Trophoblast cell (in vitro differentiated cells and primary cell): ENCODE measurements at regions not wholly inside any gene's neighbourhood (a gene's known extent, or its start where the extent isn't known, plus 50 kb on each side); places are given as distances from the start of the nearest gene placed in this dataset.
A peak's percentile ranks its signal among the peaks of the same experiment; 100 is the strongest.

ENCODE experiments used
- DNase-seq, 2 donors: peaks; one replicate each; pipeline ENCODE4 v3.0.0-alpha.2; 2016
- H2AFZ ChIP-seq: 2 replicates; pipeline ENCODE4 v1.6.1; 2013; ENCODE audit warnings: low read length, moderate library complexity, mild to moderate bottlenecking; ENCODE audit not compliant: insufficient read depth, poor library complexity
- H2AK5ac ChIP-seq: 2 replicates; pipeline ENCODE4 v1.6.1; 2013; ENCODE audit warnings: mild to moderate bottlenecking, low read length
- H2BK120ac ChIP-seq: 2 replicates; pipeline ENCODE4 v1.6.1; 2013; ENCODE audit warnings: low read length, mild to moderate bottlenecking, moderate library complexity; ENCODE audit not compliant: insufficient read depth, poor library complexity
- H2BK12ac ChIP-seq: 2 replicates; pipeline ENCODE4 v1.6.1; 2013; ENCODE audit warnings: mild to moderate bottlenecking, low read length, moderate library complexity
- H2BK5ac ChIP-seq: 2 replicates; pipeline ENCODE4 v1.6.1; 2013; ENCODE audit warnings: low read length, low read depth, moderate library complexity, mild to moderate bottlenecking; ENCODE audit not compliant: poor library complexity
- H3K14ac ChIP-seq: 2 replicates; pipeline ENCODE4 v1.6.1; 2013; ENCODE audit warnings: mild to moderate bottlenecking, low read length
- H3K18ac ChIP-seq: 2 replicates; pipeline ENCODE4 v1.6.1; 2013; ENCODE audit warnings: mild to moderate bottlenecking, low read length
- H3K23ac ChIP-seq: 2 replicates; pipeline ENCODE4 v1.6.1; 2013; ENCODE audit warnings: low read length
- H3K27ac ChIP-seq: 2 replicates; pipeline ENCODE4 v1.5.1; 2013; ENCODE audit warnings: low read depth, mild to moderate bottlenecking, inconsistent platforms, low read length, moderate library complexity
- H3K27me3 ChIP-seq: 2 replicates; pipeline ENCODE4 v1.6.1; 2013; ENCODE audit warnings: inconsistent platforms, mild to moderate bottlenecking, low read length, moderate library complexity; ENCODE audit not compliant: insufficient read depth
- H3K36me3 ChIP-seq, 2 experiments: 1 replicate in 1 of 2; 2 replicates in 1 of 2; pipeline ENCODE4 v1.6.1; 2013; ENCODE audit warnings: low read length in 2 of 2, mild to moderate bottlenecking in 2 of 2, moderate library complexity in 1 of 2; ENCODE audit not compliant: insufficient read depth in 2 of 2, control insufficient read depth in 1 of 2
- H3K4ac ChIP-seq: 2 replicates; pipeline ENCODE4 v1.6.1; 2013; ENCODE audit warnings: low read depth, mild to moderate bottlenecking, low read length, moderate library complexity
- H3K4me1 ChIP-seq, 2 experiments: 1 replicate in 1 of 2; 2 replicates in 1 of 2; pipeline ENCODE4 v1.6.1; 2013; ENCODE audit warnings: low read length in 2 of 2, mild to moderate bottlenecking in 2 of 2, moderate library complexity in 1 of 2; ENCODE audit not compliant: insufficient read depth in 2 of 2, control insufficient read depth in 1 of 2
- H3K4me2 ChIP-seq: 2 replicates; pipeline ENCODE4 v1.6.1; 2013; ENCODE audit warnings: inconsistent platforms, mild to moderate bottlenecking, low read length, moderate library complexity
- H3K4me3 ChIP-seq: 2 replicates; pipeline ENCODE4 v1.5.1; 2013; ENCODE audit warnings: mild to moderate bottlenecking, low read depth, low read length, inconsistent platforms
- H3K79me1 ChIP-seq: one replicate; pipeline ENCODE4 v1.6.1; 2013; ENCODE audit warnings: low read length
- H3K79me2 ChIP-seq: 2 replicates; pipeline ENCODE4 v1.6.1; 2013; ENCODE audit warnings: low read length, mild to moderate bottlenecking; ENCODE audit not compliant: control insufficient read depth, insufficient read depth, poor library complexity
- H3K9ac ChIP-seq: 2 replicates; pipeline ENCODE4 v1.6.1; 2013; ENCODE audit warnings: mild to moderate bottlenecking, low read length
- H3K9me3 ChIP-seq: 2 replicates; pipeline ENCODE4 v1.6.1; 2013; ENCODE audit warnings: low read depth, mild to moderate bottlenecking, control low read depth, inconsistent platforms, low read length; ENCODE audit not compliant: insufficient read depth
- H4K12ac ChIP-seq: 2 replicates; pipeline ENCODE4 v1.6.1; 2013; ENCODE audit warnings: low read depth, mild to moderate bottlenecking, low read length, moderate library complexity
- H4K8ac ChIP-seq: 2 replicates; pipeline ENCODE4 v1.6.1; 2013; ENCODE audit warnings: low read depth, mild to moderate bottlenecking, low read length, moderate library complexity
- H4K91ac ChIP-seq: one replicate; pipeline ENCODE4 v1.6.1; 2013; ENCODE audit warnings: low read depth, mild to moderate bottlenecking, low read length, moderate library complexity
- WGBS: extraction: QIAGEN DNeasy Blood & Tissue Kit; methylation state at CpG from one replicate; pipeline ENCODE4 v1.1.7; 2013; ENCODE audit warnings: missing lambda C conversion rate; ENCODE audit not compliant: insufficient read length, insufficient coverage; ENCODE audit errors: extremely low coverage; 5-methylcytosine and 5-hydroxymethylcytosine counted together

- Histone ChIP-seq H4K8ac (no peak overlapping the region), H3K4me1 (no peaks in the 10 kb centered on the region), H2BK5ac (no peak overlapping the region), H3K9ac (no peak overlapping the region), H3K36me3 (no peaks in the 10 kb centered on the region), H3K14ac (no peak overlapping the region), H3K23ac (no peak overlapping the region), H3K79me2 (no peaks in the 10 kb centered on the region), H2BK120ac (no peak overlapping the region), H3K4me2 (no peak overlapping the region), H3K27ac (no peak overlapping the region), H4K12ac (no peak overlapping the region), H3K4me3 (no peak overlapping the region), H3K79me1 (no peaks in the 10 kb centered on the region), H3K4ac (no peak overlapping the region), H2AK5ac (no peak overlapping the region), H3K18ac (no peak overlapping the region), H3K9me3 (no peaks in the 10 kb centered on the region), H4K91ac (no peak overlapping the region), H2BK12ac (no peak overlapping the region), H3K27me3 (no peaks in the 10 kb centered on the region), H2AFZ (no peak overlapping the region)
- DNase-seq = peak; percentile 51 to 67
- no CpG with 5 or more reads among the region's 2 CpGs for WGBS
Observed at GRCh38 chr5:96324708-96325107, 108.3 kb downstream of the PCSK1 start.

GRCh38 chr5:96322865-96323264 is 110.2 kb downstream of the PCSK1 start:
- no peak overlapping the region for H3K4me2 ChIP-seq
- WGBS = no CpG with 5 or more reads among the region's 2 CpGs
- H3K79me2 ChIP-seq = no peaks in the 10 kb centered on the region
- H2BK12ac ChIP-seq = no peak overlapping the region
- H3K18ac ChIP-seq = no peak overlapping the region
- no peaks in the 10 kb centered on the region for H3K9me3 ChIP-seq
- no peak for DNase-seq
- no peak overlapping the region for H2AFZ ChIP-seq
- H3K27me3 ChIP-seq = no peaks in the 10 kb centered on the region
- no peak overlapping the region for H3K27ac ChIP-seq
- no peak overlapping the region for H3K9ac ChIP-seq
- H3K23ac ChIP-seq = no peak overlapping the region
- H4K12ac ChIP-seq = no peak overlapping the region
- H3K79me1 ChIP-seq = no peaks in the 10 kb centered on the region
- H3K4me1 ChIP-seq = no peaks in the 10 kb centered on the region
- H4K91ac ChIP-seq = no peak overlapping the region
- H4K8ac ChIP-seq = no peak overlapping the region
- H2BK120ac ChIP-seq = no peak overlapping the region
- no peak overlapping the region for H2BK5ac ChIP-seq
- H3K14ac ChIP-seq = no peak overlapping the region
- H3K4ac ChIP-seq = no peak overlapping the region
- no peak overlapping the region for H3K4me3 ChIP-seq
- H2AK5ac ChIP-seq = no peak overlapping the region
- no peaks in the 10 kb centered on the region for H3K36me3 ChIP-seq

- DNase-seq = no peak
- no peak overlapping the region for H2BK5ac ChIP-seq
- H3K9me3 ChIP-seq = no peaks in the 10 kb centered on the region
- H2BK120ac ChIP-seq = no peak overlapping the region
- H3K4me2 ChIP-seq = no peak overlapping the region
- H2AFZ ChIP-seq = no peak overlapping the region
- no peaks in the 10 kb centered on the region for H3K79me1 ChIP-seq
- no peak overlapping the region for H4K91ac ChIP-seq
- no peak overlapping the region for H2BK12ac ChIP-seq
- H3K23ac ChIP-seq = no peak overlapping the region
- no peak overlapping the region for H3K14ac ChIP-seq
- H3K27ac ChIP-seq = no peak overlapping the region
- no peaks in the 10 kb centered on the region for H3K27me3 ChIP-seq
- no peak overlapping the region for H3K9ac ChIP-seq
- H4K12ac ChIP-seq = peak overlapping the region; percentile 51
- H2AK5ac ChIP-seq = no peak overlapping the region
- no peak overlapping the region for H3K18ac ChIP-seq
- H3K4me1 ChIP-seq = no peaks in the 10 kb centered on the region
- H3K4ac ChIP-seq = no peak overlapping the region
- H4K8ac ChIP-seq = no peak overlapping the region
- no peak overlapping the region for H3K4me3 ChIP-seq
- WGBS = no CpG with 5 or more reads among the region's 3 CpGs
- no peaks in the 10 kb centered on the region for H3K36me3 ChIP-seq
- no peaks in the 10 kb centered on the region for H3K79me2 ChIP-seq
Observed at GRCh38 chr5:96322217-96322616, 110.8 kb downstream of the PCSK1 start.

- H2BK5ac ChIP-seq = no peak overlapping the region
- no peaks in the 10 kb centered on the region for H3K27me3 ChIP-seq
- H3K14ac ChIP-seq = no peak overlapping the region
- no peak overlapping the region for H3K4me3 ChIP-seq
- no peaks in the 10 kb centered on the region for H3K9me3 ChIP-seq
- H4K8ac ChIP-seq = no peak overlapping the region
- H3K4me2 ChIP-seq = no peak overlapping the region
- H3K18ac ChIP-seq = no peak overlapping the region
- no peaks in the 10 kb centered on the region for H3K36me3 ChIP-seq
- H2BK12ac ChIP-seq = no peak overlapping the region
- no peak overlapping the region for H2BK120ac ChIP-seq
- peak; percentile 75 to 83 for DNase-seq
- no peaks in the 10 kb centered on the region for H3K79me2 ChIP-seq
- H2AK5ac ChIP-seq = no peak overlapping the region
- H3K79me1 ChIP-seq = no peaks in the 10 kb centered on the region
- no peak overlapping the region for H3K27ac ChIP-seq
- no peaks in the 10 kb centered on the region for H3K4me1 ChIP-seq
- H3K23ac ChIP-seq = no peak overlapping the region
- no peak overlapping the region for H4K91ac ChIP-seq
- no peak overlapping the region for H3K4ac ChIP-seq
- no peak overlapping the region for H2AFZ ChIP-seq
- no peak overlapping the region for H3K9ac ChIP-seq
- H4K12ac ChIP-seq = no peak overlapping the region
Observed at GRCh38 chr5:96321345-96321744, 111.7 kb downstream of the PCSK1 start.
